Panc1 (cell line): ENCODE measurements at regions not wholly inside any gene's neighbourhood (a gene's known extent, or its start where the extent isn't known, plus 50 kb on each side); places are given as distances from the start of the nearest gene placed in this dataset.

Source experiments
- ATAC-seq: fragments of 200-7000 bp; cut with Tn5 transposase; 2 replicates; pipeline ENCODE4 v1.9.1; 2020; ENCODE audit warnings: mild to moderate bottlenecking, moderate library complexity
- BruUV-seq: library from RNA; stranded (reverse); fragments of 400-500 nt; replicated peaks from 2 replicates; lab custom pipeline; 2021; lab: Mats Ljungman, UMichigan
- CTCF ChIA-PET: fragments of 300-600 bp; sonication (Branson Sonifier 250); formaldehyde crosslinking; loops from one replicate; lab custom pipeline; 2022; ENCODE audit warnings: antibody characterized with exemption; lab: Charles Lee
- POLR2A ChIA-PET: fragments of 300-600 bp; sonication (Branson Sonifier 250); formaldehyde crosslinking; loops from one replicate; lab custom pipeline; 2022; ENCODE audit warnings: antibody characterized with exemption; lab: Charles Lee
- DNase-seq: peaks from one replicate; pipeline ENCODE4 v3.0.0-alpha.2; 2010; ENCODE audit warnings: low read depth, low spot score
- H3K27ac ChIP-seq: 2 replicates; pipeline ENCODE4 v1.5.1; 2011; ENCODE audit warnings: mild to moderate bottlenecking, low read length, inconsistent platforms
- H3K27me3 ChIP-seq: fragments of 200-500 bp; sonication (Bioruptor generic); 2 replicates; pipeline ENCODE4 v1.6.0; 2014; ENCODE audit warnings: low read length, inconsistent platforms; ENCODE audit not compliant: control insufficient read depth, insufficient read depth
- H3K36me3 ChIP-seq: fragments of 200-500 bp; sonication (Bioruptor generic); 2 replicates; pipeline ENCODE4 v1.5.1; 2014; ENCODE audit warnings: inconsistent platforms, mild to moderate bottlenecking, low read length, moderate library complexity; ENCODE audit not compliant: control insufficient read depth, insufficient read depth
- H3K4me1 ChIP-seq: 2 replicates; pipeline ENCODE4 v1.5.1; 2011; ENCODE audit warnings: inconsistent platforms, mild to moderate bottlenecking, low read length, moderate library complexity; ENCODE audit not compliant: control insufficient read depth, insufficient read depth
- H3K4me3 ChIP-seq, 2 experiments: 2 replicates each; pipeline ENCODE4 v1.5.1; 2011 to 2012; ENCODE audit warnings: low read depth in 2 of 2, low read length in 2 of 2, mild to moderate bottlenecking in 2 of 2, inconsistent platforms in 1 of 2, moderate library complexity in 1 of 2
- H3K9me3 ChIP-seq: fragments of 200-500 bp; sonication (Bioruptor generic); 2 replicates; pipeline ENCODE4 v1.5.1; 2014; ENCODE audit warnings: low read depth, mild to moderate bottlenecking, inconsistent platforms, low read length, moderate library complexity; ENCODE audit not compliant: control insufficient read depth, insufficient read depth
- POLR2AphosphoS5 ChIP-seq: IDR thresholded peaks from 2 replicates; pipeline ENCODE4 v1.6.1; 2012; ENCODE audit warnings: mild to moderate bottlenecking, low read depth, low read length, moderate library complexity
- REST ChIP-seq, 2 experiments: IDR thresholded peaks; 2 replicates each; pipeline ENCODE4 v1.6.1; 2011 to 2012; ENCODE audit warnings: low read depth in 2 of 2, control low read depth in 1 of 2, low read length in 1 of 2, mild to moderate bottlenecking in 1 of 2, moderate library complexity in 1 of 2; ENCODE audit not compliant: insufficient read depth in 1 of 2
- SIN3A ChIP-seq: IDR thresholded peaks from 2 replicates; pipeline ENCODE4 v1.6.1; 2012; ENCODE audit warnings: low read depth, mild to moderate bottlenecking, low read length, moderate library complexity, borderline replicate concordance; ENCODE audit not compliant: insufficient read depth
- TCF7L2 ChIP-seq: IDR thresholded peaks from 2 replicates; pipeline ENCODE4 v1.6.1; 2011; ENCODE audit warnings: mild to moderate bottlenecking, low read depth, low read length, inconsistent platforms
- in situ Hi-C: cut with HindIII; loops from 2 replicates; pipeline ENCODE4 v1.10.0; 2016; ENCODE audit warnings: low sequenced_read_pairs, low pct_unique_long_range_greater_than_20kb
- intact Hi-C: fragments of 100-400 bp; cut with micrococcal nuclease; formaldehyde crosslinking; loops from one replicate; pipeline ENCODE4 v1.10.0; 2022; ENCODE audit not compliant: unreplicated experiment
- TF ChIP-seq, protein P1 (sequence below): fragments of 450-650 bp; IDR thresholded peaks from 2 replicates; pipeline ENCODE4 v1.5.1; 2017; ENCODE audit warnings: mild to moderate bottlenecking

DNA sequence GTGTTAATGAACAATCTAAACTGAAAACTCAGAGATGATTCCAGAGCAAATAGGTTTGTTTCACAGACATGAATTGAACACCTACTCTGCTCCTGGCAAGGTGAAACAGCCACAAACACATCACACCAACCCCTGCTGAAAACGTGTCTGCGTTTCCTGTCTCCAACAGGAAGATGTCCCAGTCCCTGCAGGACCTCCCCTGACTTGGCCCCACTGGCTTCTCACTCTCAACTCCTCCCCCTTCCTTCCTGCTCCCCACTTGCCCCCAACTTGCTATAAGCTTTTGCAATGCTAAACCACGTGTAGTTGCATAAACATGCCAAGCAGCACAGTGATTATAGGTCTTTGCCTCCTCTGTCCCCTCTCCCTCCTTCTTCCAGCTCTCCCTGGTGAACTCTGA is 567.6 kb downstream of the BCL11B start:
- POLR2A ChIA-PET = no interaction called here
- in situ Hi-C loops (no loop called here), intact Hi-C loops (no loop called here)
- no peaks in the 10 kb centered on the region for H3K9me3 ChIP-seq
- no peaks in the 10 kb centered on the region for H3K4me1 ChIP-seq
- TF ChIP-seq, protein P1, sequence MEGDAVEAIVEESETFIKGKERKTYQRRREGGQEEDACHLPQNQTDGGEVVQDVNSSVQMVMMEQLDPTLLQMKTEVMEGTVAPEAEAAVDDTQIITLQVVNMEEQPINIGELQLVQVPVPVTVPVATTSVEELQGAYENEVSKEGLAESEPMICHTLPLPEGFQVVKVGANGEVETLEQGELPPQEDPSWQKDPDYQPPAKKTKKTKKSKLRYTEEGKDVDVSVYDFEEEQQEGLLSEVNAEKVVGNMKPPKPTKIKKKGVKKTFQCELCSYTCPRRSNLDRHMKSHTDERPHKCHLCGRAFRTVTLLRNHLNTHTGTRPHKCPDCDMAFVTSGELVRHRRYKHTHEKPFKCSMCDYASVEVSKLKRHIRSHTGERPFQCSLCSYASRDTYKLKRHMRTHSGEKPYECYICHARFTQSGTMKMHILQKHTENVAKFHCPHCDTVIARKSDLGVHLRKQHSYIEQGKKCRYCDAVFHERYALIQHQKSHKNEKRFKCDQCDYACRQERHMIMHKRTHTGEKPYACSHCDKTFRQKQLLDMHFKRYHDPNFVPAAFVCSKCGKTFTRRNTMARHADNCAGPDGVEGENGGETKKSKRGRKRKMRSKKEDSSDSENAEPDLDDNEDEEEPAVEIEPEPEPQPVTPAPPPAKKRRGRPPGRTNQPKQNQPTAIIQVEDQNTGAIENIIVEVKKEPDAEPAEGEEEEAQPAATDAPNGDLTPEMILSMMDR = no peak
- TF ChIP-seq TCF7L2 (no peak), POLR2AphosphoS5 (no peak), SIN3A (no peak), REST (IDR thresholded peaks at IDR 0.05; ENCODE audit: insufficient read depth in 1 of 2, low read depth in 2 of 2, low read length in 1 of 2) (no peak)
- H3K4me3 ChIP-seq = no peak overlapping the region
- CTCF ChIA-PET = no interaction called here
- ATAC-seq (no peak), DNase-seq (no peak)
- no TSS peak for BruUV-seq
- no peaks in the 10 kb centered on the region for H3K27me3 ChIP-seq
- H3K27ac ChIP-seq = no peak overlapping the region
- no peaks in the 10 kb centered on the region for H3K36me3 ChIP-seq

DNA sequence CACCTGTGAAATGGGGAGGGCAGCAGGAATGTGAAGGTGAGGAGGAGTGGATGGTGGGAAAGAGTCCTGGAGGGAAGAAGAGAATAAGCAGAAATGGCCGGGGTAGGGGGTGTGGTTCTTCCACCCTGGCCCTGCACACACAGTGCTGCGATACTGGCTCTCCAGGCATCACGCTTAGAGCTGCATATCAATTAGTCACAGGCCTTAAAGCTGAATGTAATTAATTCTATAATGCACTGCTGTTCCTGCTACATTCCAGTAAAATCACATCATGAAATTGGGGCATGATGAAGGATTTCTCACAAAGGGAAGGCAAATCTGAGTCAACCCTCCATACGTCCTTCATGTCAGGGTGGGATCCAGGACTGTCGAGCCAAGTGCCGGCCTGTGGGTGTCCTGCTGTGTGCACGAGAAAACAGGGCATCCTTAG is 566.1 kb downstream of the BCL11B start:
- no peaks in the 10 kb centered on the region for H3K27me3 ChIP-seq
- no TSS peak for BruUV-seq
- CTCF ChIA-PET = no interaction called here
- TF ChIP-seq POLR2AphosphoS5 = no peak
- no peak overlapping the region for H3K27ac ChIP-seq
- DNase-seq (no peak), ATAC-seq (no peak)
- H3K4me1 ChIP-seq = no peaks in the 10 kb centered on the region
- H3K36me3 ChIP-seq = no peaks in the 10 kb centered on the region
- H3K4me3 ChIP-seq = no peak overlapping the region
- intact Hi-C loops (no loop called here), in situ Hi-C loops (no loop called here)
- POLR2A ChIA-PET = no interaction called here
- no peaks in the 10 kb centered on the region for H3K9me3 ChIP-seq

- intact Hi-C loops (no loop called here), in situ Hi-C loops (no loop called here)
- no TSS peak for BruUV-seq
- CTCF ChIA-PET = no interaction called here
- Histone ChIP-seq H3K27me3 (no peaks in the 10 kb centered on the region), H3K4me1 (no peaks in the 10 kb centered on the region), H3K27ac (no peak overlapping the region), H3K4me3 (no peak overlapping the region), H3K36me3 (no peaks in the 10 kb centered on the region), H3K9me3 (no peaks in the 10 kb centered on the region)
- POLR2A ChIA-PET = no interaction called here
- DNase-seq (no peak), ATAC-seq (no peak)
- TF ChIP-seq SIN3A (no peak), POLR2AphosphoS5 (no peak), TCF7L2 (no peak), REST (IDR thresholded peaks at IDR 0.05; ENCODE audit: insufficient read depth in 1 of 2, low read depth in 2 of 2, low read length in 1 of 2) (no peak)
- TF ChIP-seq, protein P1 = no peak
Measured at GRCh38 chr14:98707522-98707921, 564.5 kb downstream of the BCL11B start.
